Activated T-helper 9 cell treated with anti-CD3 and anti-CD28 coated beads, Interleukin-2, amount 50 U/mL, for 16 hours (primary cell): ENCODE measurements at regions not wholly inside any gene's neighbourhood (a gene's known extent, or its start where the extent isn't known, plus 50 kb on each side); places are given as distances from the start of the nearest gene placed in this dataset.

ENCODE experiments used
- DNase-seq: peaks from one replicate; pipeline ENCODE4 v3.0.0-alpha.2; 2020; ENCODE audit warnings: low read depth

GRCh38 chr7:25886387-25887240 is 265.4 kb upstream of the NFE2L3 start:
- DNase-seq, result no peak

DNA sequence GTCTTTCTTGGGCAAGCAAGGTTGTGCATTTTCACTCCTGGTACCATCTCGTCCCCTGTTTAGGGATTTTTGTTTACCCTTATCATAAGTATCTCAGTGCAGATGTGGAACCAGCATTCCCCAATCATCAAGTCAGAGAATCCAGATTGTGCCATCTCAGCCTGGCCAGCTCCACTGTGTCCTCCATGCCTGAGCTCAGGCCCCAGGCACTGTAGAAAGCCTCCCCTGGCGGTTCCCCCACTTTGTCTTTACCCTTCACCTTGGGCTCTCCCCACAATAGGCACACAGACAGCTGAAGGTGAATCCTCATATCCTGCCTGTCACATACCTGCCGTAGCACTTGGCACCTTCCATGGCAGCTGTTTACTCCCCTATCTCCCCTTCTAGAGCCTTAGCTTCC is 264.7 kb upstream of the NFE2L3 start:
- no peak for DNase-seq

- no peak for DNase-seq
Measured at GRCh38 chr7:25887795-25888559, 264.0 kb upstream of the NFE2L3 start.

- DNase-seq, result no peak
Measured at GRCh38 chr7:25889765-25890164, 262.2 kb upstream of the NFE2L3 start.

- no peak for DNase-seq
Measured at GRCh38 chr7:25891591-25891990, 260.4 kb upstream of the NFE2L3 start.

GRCh38 chr7:25893436-25893835 is 258.6 kb upstream of the NFE2L3 start:
- no peak for DNase-seq

GRCh38 chr7:25894002-25894901 is 257.7 kb upstream of the NFE2L3 start:
- DNase-seq, result no peak

GRCh38 chr7:25894902-25895791 is 256.9 kb upstream of the NFE2L3 start:
- peak; percentile 43 for DNase-seq

- no peak for DNase-seq
Measured at GRCh38 chr7:25895792-25896171, 256.2 kb upstream of the NFE2L3 start.

DNA sequence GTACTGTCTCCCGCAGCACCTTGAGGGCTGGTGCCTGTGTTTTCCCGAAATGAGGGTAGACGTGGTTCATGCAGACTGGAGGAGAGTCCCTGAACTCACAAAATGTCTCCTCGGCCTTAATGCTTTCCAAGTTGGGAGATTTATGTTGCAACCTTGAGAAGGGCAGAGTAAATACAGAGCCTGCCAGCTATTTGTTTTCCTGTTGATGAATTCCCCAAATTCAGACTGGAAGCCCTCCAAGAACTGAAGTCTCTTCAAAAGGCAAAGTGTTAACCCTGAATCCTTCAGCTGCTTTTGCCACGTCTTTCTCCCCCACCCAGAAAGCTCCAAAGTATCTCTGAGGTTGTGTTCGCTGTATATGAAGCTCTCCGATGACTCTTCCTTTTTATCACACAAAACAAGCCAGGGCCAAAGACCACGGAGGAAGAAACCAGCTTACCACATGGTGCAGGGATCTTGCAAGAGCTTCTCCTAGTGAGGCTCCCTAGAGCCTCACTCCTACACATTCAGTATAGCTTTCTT is 254.7 kb upstream of the NFE2L3 start:
- no peak for DNase-seq

GRCh38 chr7:25900245-25900644 is 251.8 kb upstream of the NFE2L3 start:
- no peak for DNase-seq

- no peak for DNase-seq
Measured at GRCh38 chr7:25900877-25901276, 251.1 kb upstream of the NFE2L3 start.

- DNase-seq, result no peak
Measured at GRCh38 chr7:25901658-25902057, 250.3 kb upstream of the NFE2L3 start.

DNA sequence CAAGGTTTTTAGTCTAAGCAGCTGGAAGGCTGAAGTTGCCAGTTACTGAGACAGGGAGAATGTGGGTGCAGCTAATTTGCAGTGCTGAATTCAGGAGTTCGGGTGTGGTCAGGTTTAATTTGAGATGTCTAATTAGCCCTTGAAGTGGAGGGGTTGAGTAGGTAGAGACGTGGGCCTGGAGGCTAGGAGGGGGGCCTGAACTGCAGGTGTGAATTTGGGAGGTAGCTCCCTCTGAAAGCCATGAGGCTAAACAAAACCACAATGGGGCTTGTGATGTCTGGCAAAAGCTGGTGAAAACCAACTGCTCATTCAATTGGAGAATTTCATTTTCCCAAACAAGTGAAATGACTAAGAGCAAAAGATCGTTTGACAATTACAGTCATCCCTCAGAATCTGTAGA is 246.0 kb upstream of the NFE2L3 start:
- no peak for DNase-seq

DNA sequence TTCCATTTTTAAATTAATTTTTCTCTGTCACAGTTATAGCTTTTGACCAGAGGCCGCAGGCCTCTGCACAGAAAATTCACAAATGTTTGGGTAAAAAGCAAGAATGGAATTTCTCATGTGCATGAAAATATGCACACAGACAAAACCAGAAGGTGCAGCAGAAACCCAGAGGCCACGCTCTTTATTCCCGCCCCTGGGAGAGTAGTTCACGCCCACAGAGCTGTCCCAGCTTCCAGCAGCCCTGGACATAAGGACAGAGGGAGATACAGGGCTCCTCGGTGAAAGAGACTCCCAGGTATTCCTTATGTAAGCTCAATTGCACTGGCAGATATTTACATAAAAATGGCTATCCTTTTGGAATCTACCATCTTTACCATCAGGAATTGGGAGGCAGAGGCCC is 245.2 kb upstream of the NFE2L3 start:
- no peak for DNase-seq

GRCh38 chr7:25907214-25907613 is 244.8 kb upstream of the NFE2L3 start:
- DNase-seq, result no peak

GRCh38 chr7:25907731-25908130 is 244.3 kb upstream of the NFE2L3 start:
- DNase-seq, result no peak

DNA sequence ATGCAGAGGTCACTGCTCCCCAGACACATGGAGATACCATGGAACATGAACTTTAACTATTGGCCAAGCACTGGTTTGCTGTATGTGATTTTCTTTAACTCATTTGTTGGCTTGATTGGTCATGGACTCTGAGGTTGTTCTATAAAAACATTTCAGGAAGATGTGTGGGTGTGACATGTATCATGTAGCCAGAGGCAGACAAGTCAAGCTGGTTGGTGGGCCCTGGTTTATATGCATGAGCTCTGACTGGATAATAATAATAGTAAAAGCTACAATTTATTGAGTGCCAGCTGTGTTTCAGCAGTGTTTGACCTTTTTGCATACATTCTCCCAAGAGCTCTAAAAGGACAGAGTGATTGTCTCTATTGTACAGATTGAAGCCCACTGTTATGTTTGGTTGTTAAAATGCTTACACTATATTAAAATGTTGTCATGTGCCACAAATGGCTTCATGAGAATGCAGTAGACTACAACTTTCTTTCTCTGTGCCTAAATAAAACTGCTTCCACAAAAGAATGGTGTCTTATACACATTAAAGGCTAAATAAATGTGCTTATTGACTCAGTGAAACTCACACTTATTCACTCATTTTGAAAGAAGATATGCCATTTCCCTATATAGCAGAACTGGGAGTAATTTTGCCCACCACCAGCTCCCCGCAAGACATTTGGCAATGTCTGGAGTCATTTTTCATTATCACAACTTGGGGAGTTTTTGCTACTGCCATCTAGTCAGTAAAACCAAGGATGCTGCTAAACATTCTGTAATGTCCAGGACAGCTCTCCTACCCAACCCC is 243.6 kb upstream of the NFE2L3 start:
- no peak for DNase-seq

GRCh38 chr7:25911738-25912607 is 240.0 kb upstream of the NFE2L3 start:
- no peak for DNase-seq
